ENCODE measurements at regions not wholly inside any gene's neighbourhood (a gene's known extent, or its start where the extent isn't known, plus 50 kb on each side); places are given as distances from the start of the nearest gene placed in this dataset.

DNA sequence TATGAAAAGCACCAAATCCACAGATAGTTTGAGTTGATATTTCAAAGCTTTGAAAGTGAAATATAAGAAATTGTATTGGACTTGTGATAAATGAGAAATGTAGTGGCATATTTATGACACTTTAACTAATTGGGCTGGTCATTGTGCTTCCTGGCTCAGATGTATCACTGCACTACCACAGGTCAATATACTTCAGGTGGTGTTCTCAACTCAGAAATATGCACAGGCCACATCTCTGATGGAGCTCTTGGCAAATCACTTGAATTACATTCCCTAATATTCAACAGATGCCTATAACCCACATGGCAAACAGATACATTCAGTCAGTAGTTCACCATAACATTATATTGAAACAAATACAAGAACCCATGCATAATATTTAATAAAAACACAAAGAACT lies 209.6 kb downstream of the LYPLAL1 start:
- POLR2A ChIA-PET: no interaction called here
- DNase-seq (ENCODE audit: extremely low spot score): no peak
- TF ChIP-seq LEF1 (IDR thresholded peaks at IDR 0.05; ENCODE audit: borderline replicate concordance): no peak
- TF ChIP-seq BHLHE40 (IDR thresholded peaks at IDR 0.05; ENCODE audit: borderline replicate concordance): no peak
- no peak for TF ChIP-seq HDGF (IDR thresholded peaks at IDR 0.05; ENCODE audit: borderline replicate concordance)
- TF ChIP-seq, protein P1, sequence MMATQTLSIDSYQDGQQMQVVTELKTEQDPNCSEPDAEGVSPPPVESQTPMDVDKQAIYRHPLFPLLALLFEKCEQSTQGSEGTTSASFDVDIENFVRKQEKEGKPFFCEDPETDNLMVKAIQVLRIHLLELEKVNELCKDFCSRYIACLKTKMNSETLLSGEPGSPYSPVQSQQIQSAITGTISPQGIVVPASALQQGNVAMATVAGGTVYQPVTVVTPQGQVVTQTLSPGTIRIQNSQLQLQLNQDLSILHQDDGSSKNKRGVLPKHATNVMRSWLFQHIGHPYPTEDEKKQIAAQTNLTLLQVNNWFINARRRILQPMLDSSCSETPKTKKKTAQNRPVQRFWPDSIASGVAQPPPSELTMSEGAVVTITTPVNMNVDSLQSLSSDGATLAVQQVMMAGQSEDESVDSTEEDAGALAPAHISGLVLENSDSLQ (IDR thresholded peaks at IDR 0.05): no peak
- no peak for TF ChIP-seq ZNF384 (IDR thresholded peaks at IDR 0.05)
- no peak for TF ChIP-seq TARDBP (IDR thresholded peaks at IDR 0.05)
- TF ChIP-seq FOXA1 (IDR thresholded peaks at IDR 0.05): no peak
- TF ChIP-seq SUZ12 (IDR thresholded peaks at IDR 0.05): no peak
- no peak for TF ChIP-seq ARNT (IDR thresholded peaks at IDR 0.05)
- TF ChIP-seq FOXM1 (IDR thresholded peaks at IDR 0.05; ENCODE audit: borderline replicate concordance): no peak
- no peak for TF ChIP-seq L3MBTL2 (conservative IDR thresholded peaks at IDR 0.05)
- CTCF ChIA-PET: interaction anchor here (0.6 kb wide), 1 partner anchor 176 kb away, joined by 3 read pairs; no protein-coding TSS in a partner anchor

DNA sequence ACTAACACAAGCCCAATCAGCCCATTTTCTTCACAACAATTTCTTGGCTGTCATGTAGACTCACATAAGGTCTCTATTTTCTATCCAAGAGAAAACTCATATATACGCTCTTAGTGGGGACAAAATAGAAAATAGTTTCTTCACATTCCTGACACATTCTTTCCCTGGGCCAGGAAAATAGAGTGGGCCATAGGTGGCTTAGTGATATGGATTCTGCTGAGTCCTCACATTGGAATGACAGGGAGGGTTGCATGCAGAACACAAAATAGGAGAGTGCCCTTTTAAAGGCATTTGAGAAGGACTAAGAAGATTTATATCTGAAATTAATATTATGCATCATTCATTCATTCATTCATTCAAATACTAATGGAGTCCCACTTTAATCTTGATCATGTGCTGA lies 207.7 kb downstream of the LYPLAL1 start:
- POLR2A ChIA-PET: no interaction called here
- DNase-seq (ENCODE audit: extremely low spot score): no peak
- TF ChIP-seq CTBP1 (IDR thresholded peaks at IDR 0.05; ENCODE audit: borderline replicate concordance): no peak
- no peak for TF ChIP-seq SUZ12 (IDR thresholded peaks at IDR 0.05)
- TF ChIP-seq ARNT (IDR thresholded peaks at IDR 0.05): no peak
- no peak for TF ChIP-seq ZNF384 (IDR thresholded peaks at IDR 0.05)
- no peak for TF ChIP-seq HDGF (IDR thresholded peaks at IDR 0.05; ENCODE audit: borderline replicate concordance)
- TF ChIP-seq FOXK2 (IDR thresholded peaks at IDR 0.05): no peak
- TF ChIP-seq, protein P1 (IDR thresholded peaks at IDR 0.05): no peak
- TF ChIP-seq ELF4 (IDR thresholded peaks at IDR 0.05): no peak
- TF ChIP-seq BHLHE40 (IDR thresholded peaks at IDR 0.05; ENCODE audit: borderline replicate concordance): no peak
- TF ChIP-seq LEF1 (IDR thresholded peaks at IDR 0.05; ENCODE audit: borderline replicate concordance): no peak
- no peak for TF ChIP-seq NFRKB (IDR thresholded peaks at IDR 0.05)
- TF ChIP-seq FOXM1 (IDR thresholded peaks at IDR 0.05; ENCODE audit: borderline replicate concordance): no peak
- TF ChIP-seq SP1 (IDR thresholded peaks at IDR 0.05): no peak
- TF ChIP-seq FOXA1 (IDR thresholded peaks at IDR 0.05): no peak
- TF ChIP-seq L3MBTL2 (conservative IDR thresholded peaks at IDR 0.05): no peak
- TF ChIP-seq TARDBP (IDR thresholded peaks at IDR 0.05): no peak
- CTCF ChIA-PET: no interaction called here

DNA sequence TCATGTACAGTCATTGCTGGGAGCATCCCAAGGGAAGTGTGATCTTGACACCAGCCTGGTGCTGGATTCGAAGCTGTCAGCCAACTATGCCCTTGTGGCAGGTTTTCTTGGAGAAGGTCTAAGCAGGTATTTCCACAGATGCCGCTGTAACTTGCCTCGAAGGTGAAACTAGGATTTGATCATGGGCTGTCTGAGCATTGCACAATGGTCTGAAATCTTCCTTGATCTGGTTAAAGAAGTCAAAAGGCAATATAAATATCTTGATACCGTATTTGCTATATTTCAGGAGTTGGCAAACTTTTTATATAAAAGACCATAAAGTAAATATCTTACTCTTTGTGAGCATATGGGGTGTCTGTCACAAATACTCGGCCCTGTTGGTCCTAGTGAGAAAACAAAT lies 206.8 kb downstream of the LYPLAL1 start:
- no peak for DNase-seq (ENCODE audit: extremely low spot score)
- CTCF ChIA-PET: no interaction called here
- no peak for TF ChIP-seq ELF4 (IDR thresholded peaks at IDR 0.05)
- no peak for TF ChIP-seq ZNF384 (IDR thresholded peaks at IDR 0.05)
- no peak for TF ChIP-seq SP1 (IDR thresholded peaks at IDR 0.05)
- TF ChIP-seq TARDBP (IDR thresholded peaks at IDR 0.05): no peak
- no peak for TF ChIP-seq NFRKB (IDR thresholded peaks at IDR 0.05)
- no peak for TF ChIP-seq LEF1 (IDR thresholded peaks at IDR 0.05; ENCODE audit: borderline replicate concordance)
- no peak for TF ChIP-seq FOXK2 (IDR thresholded peaks at IDR 0.05)
- TF ChIP-seq BHLHE40 (IDR thresholded peaks at IDR 0.05; ENCODE audit: borderline replicate concordance): no peak
- no peak for TF ChIP-seq L3MBTL2 (conservative IDR thresholded peaks at IDR 0.05)
- no peak for TF ChIP-seq FOXA1 (IDR thresholded peaks at IDR 0.05)
- TF ChIP-seq FOXM1 (IDR thresholded peaks at IDR 0.05; ENCODE audit: borderline replicate concordance): no peak
- TF ChIP-seq ARNT (IDR thresholded peaks at IDR 0.05): no peak
- TF ChIP-seq, protein P1 (IDR thresholded peaks at IDR 0.05): no peak
- TF ChIP-seq SUZ12 (IDR thresholded peaks at IDR 0.05): no peak
- no peak for TF ChIP-seq HDGF (IDR thresholded peaks at IDR 0.05; ENCODE audit: borderline replicate concordance)
- no peak for TF ChIP-seq CTBP1 (IDR thresholded peaks at IDR 0.05; ENCODE audit: borderline replicate concordance)
- POLR2A ChIA-PET: no interaction called here

DNA sequence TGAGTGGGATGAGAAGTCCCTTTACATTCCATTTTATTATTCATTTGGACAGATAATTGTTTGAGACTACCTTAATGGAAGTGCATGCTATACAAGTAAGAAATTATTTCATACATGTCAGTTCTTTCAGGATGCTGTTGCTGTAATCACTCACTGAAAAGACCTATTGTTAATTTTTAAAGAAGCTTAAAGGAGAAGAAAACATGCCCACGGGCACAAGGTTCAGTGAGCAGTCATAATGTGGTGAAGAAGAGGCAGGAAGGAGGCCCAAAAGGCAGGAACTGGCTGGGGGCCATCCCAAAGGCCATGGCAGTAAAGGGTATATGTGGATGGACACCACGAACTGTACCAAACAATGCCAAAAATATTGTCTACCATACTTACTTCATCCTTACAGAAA lies 206.0 kb downstream of the LYPLAL1 start:
- POLR2A ChIA-PET: no interaction called here
- DNase-seq (ENCODE audit: extremely low spot score): no peak
- TF ChIP-seq SP1 (IDR thresholded peaks at IDR 0.05) (no peak), ELF4 (IDR thresholded peaks at IDR 0.05) (no peak), SUZ12 (IDR thresholded peaks at IDR 0.05) (no peak), CTBP1 (IDR thresholded peaks at IDR 0.05; ENCODE audit: borderline replicate concordance) (no peak)
- CTCF ChIA-PET: no interaction called here

DNA sequence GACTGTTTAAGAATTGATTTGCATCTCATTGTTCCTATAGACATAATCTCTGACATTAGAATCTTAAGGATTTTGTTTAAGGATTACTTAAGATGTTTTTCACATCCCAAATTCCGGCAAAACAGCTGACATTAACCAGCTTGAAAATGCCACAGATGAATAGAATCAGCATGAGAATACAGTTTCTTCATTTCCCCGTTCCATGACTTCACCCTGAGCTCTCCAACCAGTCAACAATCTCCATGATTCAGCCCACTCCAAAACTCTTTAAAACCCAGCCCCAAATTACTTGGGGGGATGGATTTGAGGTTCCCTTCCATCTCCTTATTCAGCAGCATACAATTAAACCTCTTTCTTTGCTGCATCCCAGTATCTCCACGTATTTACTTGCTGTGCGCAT lies 201.0 kb downstream of the LYPLAL1 start:
- POLR2A ChIA-PET: no interaction called here
- CTCF ChIA-PET: no interaction called here
- no peak for DNase-seq (ENCODE audit: extremely low spot score)
- TF ChIP-seq ZNF384 (IDR thresholded peaks at IDR 0.05) (no peak), TARDBP (IDR thresholded peaks at IDR 0.05) (no peak), LEF1 (IDR thresholded peaks at IDR 0.05; ENCODE audit: borderline replicate concordance) (no peak), BHLHE40 (IDR thresholded peaks at IDR 0.05; ENCODE audit: borderline replicate concordance) (no peak)

DNA sequence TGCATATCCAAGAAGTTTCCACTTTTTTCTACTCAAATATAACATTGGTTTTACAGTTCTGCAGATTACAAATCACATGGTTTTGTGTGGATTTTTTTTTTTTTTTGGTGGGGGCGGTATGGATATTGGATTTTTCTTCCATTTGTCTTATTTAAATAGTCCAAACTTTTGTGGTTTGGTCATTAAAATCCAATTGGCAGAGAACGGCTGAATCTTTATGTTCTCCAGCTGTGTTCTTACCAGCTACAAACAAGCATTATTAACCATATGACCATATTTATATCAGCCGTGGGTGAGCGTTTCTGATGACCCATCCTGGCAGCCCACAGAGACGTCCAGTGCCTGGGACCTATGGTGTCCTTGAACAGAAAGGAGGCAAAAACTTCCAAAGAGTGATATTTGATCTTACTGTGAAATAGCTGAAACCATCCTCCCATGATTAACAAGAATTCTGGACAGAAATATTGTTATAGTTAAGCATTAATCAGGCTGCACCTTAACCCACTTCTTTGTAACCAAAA lies 200.4 kb downstream of the LYPLAL1 start:
- ChIA-PET CTCF (interaction anchor here (0.6 kb wide), 1 partner anchor 20 kb away, joined by 4 read pairs; no protein-coding TSS in a partner anchor), POLR2A (no interaction called here)
- TF ChIP-seq HDGF (IDR thresholded peaks at IDR 0.05; ENCODE audit: borderline replicate concordance) (no peak), TARDBP (IDR thresholded peaks at IDR 0.05) (no peak), FOXK2 (IDR thresholded peaks at IDR 0.05) (no peak), ZNF384 (IDR thresholded peaks at IDR 0.05) (no peak), SUZ12 (IDR thresholded peaks at IDR 0.05) (no peak), L3MBTL2 (conservative IDR thresholded peaks at IDR 0.05) (no peak), BHLHE40 (IDR thresholded peaks at IDR 0.05; ENCODE audit: borderline replicate concordance) (no peak), CTBP1 (IDR thresholded peaks at IDR 0.05; ENCODE audit: borderline replicate concordance) (no peak), ARNT (IDR thresholded peaks at IDR 0.05) (no peak), FOXA1 (IDR thresholded peaks at IDR 0.05) (no peak), LEF1 (IDR thresholded peaks at IDR 0.05; ENCODE audit: borderline replicate concordance) (no peak), ELF4 (IDR thresholded peaks at IDR 0.05) (no peak)
- no peak for DNase-seq (ENCODE audit: extremely low spot score)

All from HEK293T (cell line).